Activated CD4-positive, alpha-beta memory T cell treated with anti-CD3 and anti-CD28 coated beads, Interleukin-2, amount 10 ng/mL, durations not matched to agents 7 days and 5 days (primary cell): ENCODE measurements at regions not wholly inside any gene's neighbourhood (a gene's known extent, or its start where the extent isn't known, plus 50 kb on each side); places are given as distances from the start of the nearest gene placed in this dataset.

Source experiments
- CTCF ChIA-PET: fragments of 350-600 bp; sonication (Branson Sonifier 250); formaldehyde crosslinking; loops from one replicate; lab custom pipeline; 2021; ENCODE audit warnings: antibody characterized with exemption, inconsistent platforms; lab: Charles Lee
- POLR2A ChIA-PET: fragments of 350-600 bp; sonication (Branson Sonifier 250); formaldehyde crosslinking; loops from one replicate; lab custom pipeline; 2021; ENCODE audit warnings: antibody characterized with exemption; lab: Charles Lee
- DNase-seq: peaks from one replicate; pipeline ENCODE4 v3.0.0-alpha.2; 2020
- H3K27ac Mint-ChIP-seq: one replicate; pipeline ENCODE4 v1.8.0; 2021; ENCODE audit warnings: mild to moderate bottlenecking, mixed read lengths
- H3K27me3 Mint-ChIP-seq: one replicate; pipeline ENCODE4 v1.8.0; 2021; ENCODE audit warnings: mixed read lengths
- H3K36me3 Mint-ChIP-seq: one replicate; pipeline ENCODE4 v1.8.0; 2021; ENCODE audit warnings: low read depth, mixed read lengths
- H3K4me1 Mint-ChIP-seq: one replicate; pipeline ENCODE4 v1.8.0; 2021; ENCODE audit warnings: mixed read lengths
- H3K4me3 Mint-ChIP-seq: one replicate; pipeline ENCODE4 v1.8.0; 2021; ENCODE audit warnings: mild to moderate bottlenecking, mixed read lengths
- H3K9me3 Mint-ChIP-seq: one replicate; pipeline ENCODE4 v1.8.0; 2021; ENCODE audit warnings: mixed read lengths

- Mint-ChIP-seq H3K36me3 (no peaks in the 10 kb centered on the region), H3K4me3 (no peak overlapping the region), H3K27ac (no peak overlapping the region), H3K27me3 (no peaks in the 10 kb centered on the region), H3K4me1 (no peaks in the 10 kb centered on the region), H3K9me3 (peaks cover 5% of the 10 kb centered on the region)
- no peak for DNase-seq
- POLR2A ChIA-PET, result no interaction called here
- CTCF ChIA-PET, result no interaction called here
Measured at GRCh38 chr20:48015943-48016723, 230.9 kb upstream of the SULF2 start.

GRCh38 chr20:48015141-48015910 lies 230.0 kb upstream of the SULF2 start:
- H3K27me3 Mint-ChIP-seq, result no peaks in the 10 kb centered on the region
- H3K9me3 Mint-ChIP-seq, result peaks cover 5% of the 10 kb centered on the region
- DNase-seq, result no peak
- H3K27ac Mint-ChIP-seq, result no peak overlapping the region
- ChIA-PET CTCF (no interaction called here), POLR2A (no interaction called here)
- H3K4me3 Mint-ChIP-seq, result no peak overlapping the region
- no peaks in the 10 kb centered on the region for H3K4me1 Mint-ChIP-seq
- no peaks in the 10 kb centered on the region for H3K36me3 Mint-ChIP-seq

- Mint-ChIP-seq H3K27ac (no peak overlapping the region), H3K27me3 (no peaks in the 10 kb centered on the region), H3K36me3 (no peaks in the 10 kb centered on the region), H3K4me1 (no peaks in the 10 kb centered on the region), H3K9me3 (peaks cover 6% of the 10 kb centered on the region), H3K4me3 (no peak overlapping the region)
- ChIA-PET CTCF (no interaction called here), POLR2A (no interaction called here)
- no peak for DNase-seq
Measured at GRCh38 chr20:48012401-48012974, 227.2 kb upstream of the SULF2 start.

- DNase-seq, result no peak
- Mint-ChIP-seq H3K27ac (no peak overlapping the region), H3K9me3 (peaks cover 6% of the 10 kb centered on the region), H3K27me3 (no peaks in the 10 kb centered on the region), H3K4me1 (no peaks in the 10 kb centered on the region), H3K4me3 (no peak overlapping the region), H3K36me3 (no peaks in the 10 kb centered on the region)
- CTCF ChIA-PET, result no interaction called here
- POLR2A ChIA-PET, result no interaction called here
Measured at GRCh38 chr20:48011025-48011424, 225.7 kb upstream of the SULF2 start.

- CTCF ChIA-PET, result no interaction called here
- Mint-ChIP-seq H3K4me3 (no peak overlapping the region), H3K27me3 (no peaks in the 10 kb centered on the region)
Measured at GRCh38 chr20:48010623-48011022, 225.3 kb upstream of the SULF2 start.

GRCh38 chr20:48008850-48009515 lies 223.7 kb upstream of the SULF2 start:
- peaks cover 9% of the 10 kb centered on the region for H3K9me3 Mint-ChIP-seq
- DNase-seq, result no peak
- H3K4me3 Mint-ChIP-seq, result no peak overlapping the region
- no peaks in the 10 kb centered on the region for H3K36me3 Mint-ChIP-seq
- H3K27ac Mint-ChIP-seq, result no peak overlapping the region
- CTCF ChIA-PET, result no interaction called here
- H3K27me3 Mint-ChIP-seq, result no peaks in the 10 kb centered on the region
- no peaks in the 10 kb centered on the region for H3K4me1 Mint-ChIP-seq
- POLR2A ChIA-PET, result no interaction called here

More at GRCh38 chr20:48010623-48011022, 225.3 kb upstream of the SULF2 start:
- POLR2A ChIA-PET, result no interaction called here
- no peak for DNase-seq
- Mint-ChIP-seq H3K4me1 (no peaks in the 10 kb centered on the region), H3K9me3 (peaks cover 6% of the 10 kb centered on the region), H3K36me3 (no peaks in the 10 kb centered on the region), H3K27ac (no peak overlapping the region)

- Mint-ChIP-seq H3K27me3 (no peaks in the 10 kb centered on the region), H3K9me3 (peaks cover 11% of the 10 kb centered on the region), H3K4me1 (no peaks in the 10 kb centered on the region), H3K36me3 (no peaks in the 10 kb centered on the region), H3K4me3 (no peak overlapping the region), H3K27ac (no peak overlapping the region)
- ChIA-PET CTCF (no interaction called here), POLR2A (no interaction called here)
- no peak for DNase-seq
Measured at GRCh38 chr20:48007351-48007750, 222.1 kb upstream of the SULF2 start.

GRCh38 chr20:48006036-48006833 lies 221.0 kb upstream of the SULF2 start:
- CTCF ChIA-PET, result no interaction called here
- H3K27ac Mint-ChIP-seq, result no peak overlapping the region
- no peak overlapping the region for H3K4me3 Mint-ChIP-seq
- no peak for DNase-seq
- no peaks in the 10 kb centered on the region for H3K27me3 Mint-ChIP-seq
- H3K36me3 Mint-ChIP-seq, result no peaks in the 10 kb centered on the region
- H3K4me1 Mint-ChIP-seq, result no peaks in the 10 kb centered on the region
- H3K9me3 Mint-ChIP-seq, result peaks cover 8% of the 10 kb centered on the region
- POLR2A ChIA-PET, result no interaction called here

- no peaks in the 10 kb centered on the region for H3K36me3 Mint-ChIP-seq
- no peaks in the 10 kb centered on the region for H3K4me1 Mint-ChIP-seq
- ChIA-PET POLR2A (no interaction called here), CTCF (no interaction called here)
- H3K4me3 Mint-ChIP-seq, result no peak overlapping the region
- H3K9me3 Mint-ChIP-seq, result peaks cover 8% of the 10 kb centered on the region
- no peak overlapping the region for H3K27ac Mint-ChIP-seq
- H3K27me3 Mint-ChIP-seq, result no peaks in the 10 kb centered on the region
- DNase-seq, result no peak
Measured at GRCh38 chr20:48003021-48003420, 217.7 kb upstream of the SULF2 start.

- H3K36me3 Mint-ChIP-seq, result no peaks in the 10 kb centered on the region
- no peak overlapping the region for H3K4me3 Mint-ChIP-seq
- no peaks in the 10 kb centered on the region for H3K4me1 Mint-ChIP-seq
- no peak overlapping the region for H3K27ac Mint-ChIP-seq
- no peak for DNase-seq
- POLR2A ChIA-PET, result no interaction called here
- H3K27me3 Mint-ChIP-seq, result peaks cover 2% of the 10 kb centered on the region
- CTCF ChIA-PET, result no interaction called here
- peaks cover 7% of the 10 kb centered on the region for H3K9me3 Mint-ChIP-seq
Measured at GRCh38 chr20:48002517-48002970, 217.3 kb upstream of the SULF2 start.

GRCh38 chr20:47999166-47999565 lies 213.9 kb upstream of the SULF2 start:
- ChIA-PET CTCF (no interaction called here), POLR2A (no interaction called here)
- Mint-ChIP-seq H3K27ac (no peak overlapping the region), H3K27me3 (peaks cover 4% of the 10 kb centered on the region), H3K36me3 (no peaks in the 10 kb centered on the region), H3K9me3 (peaks cover 4% of the 10 kb centered on the region), H3K4me1 (no peaks in the 10 kb centered on the region), H3K4me3 (no peak overlapping the region)
- no peak for DNase-seq

- Mint-ChIP-seq H3K27me3 (peaks cover 4% of the 10 kb centered on the region), H3K4me1 (no peaks in the 10 kb centered on the region), H3K27ac (no peak overlapping the region), H3K4me3 (no peak overlapping the region), H3K36me3 (no peaks in the 10 kb centered on the region), H3K9me3 (no peaks in the 10 kb centered on the region)
- DNase-seq, result no peak
- POLR2A ChIA-PET, result no interaction called here
- CTCF ChIA-PET, result no interaction called here
Measured at GRCh38 chr20:47998736-47999135, 213.5 kb upstream of the SULF2 start.
